ENCODE measurements at regions not wholly inside any gene's neighbourhood (a gene's known extent, or its start where the extent isn't known, plus 50 kb on each side); places are given as distances from the start of the nearest gene placed in this dataset.
A peak's percentile ranks its signal among the peaks of the same experiment; 100 is the strongest.

DNA sequence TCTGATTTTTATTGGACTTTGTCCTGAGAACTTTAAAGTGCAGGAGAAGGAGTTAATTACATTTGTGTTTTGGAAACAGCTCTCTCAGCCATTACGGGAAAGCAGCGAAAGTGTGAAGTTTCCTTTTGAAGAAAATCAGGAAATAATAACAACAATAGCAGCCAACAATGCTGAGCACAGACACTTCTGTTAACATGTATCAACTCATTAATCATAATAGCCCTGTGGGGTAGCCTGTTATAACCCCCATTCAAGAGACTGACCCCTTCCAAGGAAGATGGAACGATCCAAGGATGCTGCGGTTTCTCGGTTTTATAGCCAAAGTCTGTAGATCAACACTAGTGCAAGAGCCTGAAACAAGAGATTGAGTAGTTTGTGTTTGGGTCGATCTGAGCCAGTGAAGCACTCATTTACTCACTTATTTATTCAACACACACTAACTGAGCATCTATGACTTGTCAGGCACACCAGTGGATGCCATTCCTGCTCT is 195.5 kb downstream of the DRD1 start:
- H3K27ac Mint-ChIP-seq, result no peak overlapping the region
- no peak overlapping the region for H3K9ac ChIP-seq (ENCODE audit: extremely low read depth, low read length, poor library complexity, severe bottlenecking)
- no peak overlapping the region for H3K27ac ChIP-seq (ENCODE audit: low read depth, low read length)
- H3K9me3 ChIP-seq (ENCODE audit: control insufficient read depth, low read length), result no peaks in the 10 kb centered on the region
- no peak overlapping the region for H3K4me3 ChIP-seq (ENCODE audit: low read length)
- H3K27me3 ChIP-seq (ENCODE audit: control insufficient read depth, insufficient read depth, low read length, poor library complexity, severe bottlenecking), result no peaks in the 10 kb centered on the region
- no peaks in the 10 kb centered on the region for H3K4me1 ChIP-seq (ENCODE audit: control insufficient read depth, insufficient read depth, low read length)
- H3K9me3 Mint-ChIP-seq, result no peaks in the 10 kb centered on the region
- no peaks in the 10 kb centered on the region for H3K36me3 Mint-ChIP-seq (ENCODE audit: low read depth)
- TF ChIP-seq, protein P1, sequence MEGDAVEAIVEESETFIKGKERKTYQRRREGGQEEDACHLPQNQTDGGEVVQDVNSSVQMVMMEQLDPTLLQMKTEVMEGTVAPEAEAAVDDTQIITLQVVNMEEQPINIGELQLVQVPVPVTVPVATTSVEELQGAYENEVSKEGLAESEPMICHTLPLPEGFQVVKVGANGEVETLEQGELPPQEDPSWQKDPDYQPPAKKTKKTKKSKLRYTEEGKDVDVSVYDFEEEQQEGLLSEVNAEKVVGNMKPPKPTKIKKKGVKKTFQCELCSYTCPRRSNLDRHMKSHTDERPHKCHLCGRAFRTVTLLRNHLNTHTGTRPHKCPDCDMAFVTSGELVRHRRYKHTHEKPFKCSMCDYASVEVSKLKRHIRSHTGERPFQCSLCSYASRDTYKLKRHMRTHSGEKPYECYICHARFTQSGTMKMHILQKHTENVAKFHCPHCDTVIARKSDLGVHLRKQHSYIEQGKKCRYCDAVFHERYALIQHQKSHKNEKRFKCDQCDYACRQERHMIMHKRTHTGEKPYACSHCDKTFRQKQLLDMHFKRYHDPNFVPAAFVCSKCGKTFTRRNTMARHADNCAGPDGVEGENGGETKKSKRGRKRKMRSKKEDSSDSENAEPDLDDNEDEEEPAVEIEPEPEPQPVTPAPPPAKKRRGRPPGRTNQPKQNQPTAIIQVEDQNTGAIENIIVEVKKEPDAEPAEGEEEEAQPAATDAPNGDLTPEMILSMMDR (conservative IDR thresholded peaks at IDR 0.05), result no peak
- no peak for DNase-seq
- H3K27me3 Mint-ChIP-seq (ENCODE audit: insufficient read depth), result peaks cover 29% of the 10 kb centered on the region
- no peak overlapping the region for H3K4me3 Mint-ChIP-seq
- H3K4me1 Mint-ChIP-seq, result peaks cover 2% of the 10 kb centered on the region
- no peaks in the 10 kb centered on the region for H3K36me3 ChIP-seq (ENCODE audit: control insufficient read depth, insufficient read depth, low read length)
- WGBS, 2 experiments (ENCODE audit: insufficient coverage in 1 of 2, insufficient read length in 1 of 2), result 87% methylated on average over 6 of the region's 6 CpGs; no CpG with 5 or more reads in 1 of the 2 experiments

DNA sequence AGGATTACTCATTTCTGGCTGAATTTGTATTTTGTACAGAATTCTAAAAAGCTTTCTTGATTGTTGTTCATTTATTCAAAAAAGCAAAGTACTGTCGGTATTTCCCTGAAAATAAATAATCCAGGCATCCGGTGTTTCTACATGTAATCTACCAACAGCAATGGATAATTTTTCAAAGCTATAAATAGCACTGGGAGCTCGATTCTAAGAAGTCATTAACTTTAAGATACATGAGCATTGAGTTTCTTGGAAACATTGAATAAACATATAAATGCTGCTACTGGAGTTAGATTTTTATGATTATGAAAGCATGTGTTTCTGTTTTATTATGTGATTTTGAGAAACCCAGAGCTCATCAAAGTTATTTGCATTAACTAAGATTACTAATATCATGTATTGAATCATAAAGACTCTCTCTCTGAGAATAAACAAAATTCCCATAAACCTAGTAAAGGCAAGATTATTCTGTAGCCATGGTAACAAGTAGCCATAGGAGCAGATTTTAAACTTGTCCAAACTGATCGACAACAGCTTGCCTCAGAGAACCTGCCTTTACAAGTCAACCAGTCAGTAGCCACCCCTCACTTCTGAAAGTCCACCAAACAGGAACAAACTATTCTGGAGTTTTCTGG is 197.0 kb downstream of the DRD1 start:
- WGBS, 2 experiments (ENCODE audit: insufficient coverage in 1 of 2, insufficient read length in 1 of 2), result 97 to 100% methylated on average over 2 to 4 of the region's 4 CpGs
- no peaks in the 10 kb centered on the region for H3K4me1 ChIP-seq (ENCODE audit: control insufficient read depth, insufficient read depth, low read length)
- TF ChIP-seq, protein P1 (conservative IDR thresholded peaks at IDR 0.05), result no peak
- Mint-ChIP-seq H3K4me3 (no peak overlapping the region), H3K27me3 (ENCODE audit: insufficient read depth) (peaks cover 26% of the 10 kb centered on the region), H3K27ac (no peak overlapping the region), H3K36me3 (ENCODE audit: low read depth) (no peaks in the 10 kb centered on the region), H3K9me3 (no peaks in the 10 kb centered on the region), H3K4me1 (peaks cover 2% of the 10 kb centered on the region)
- DNase-seq, result no peak
- no peaks in the 10 kb centered on the region for H3K9me3 ChIP-seq (ENCODE audit: control insufficient read depth, low read length)
- no peak overlapping the region for H3K9ac ChIP-seq (ENCODE audit: extremely low read depth, low read length, poor library complexity, severe bottlenecking)
- H3K27ac ChIP-seq (ENCODE audit: low read depth, low read length), result no peak overlapping the region
- H3K36me3 ChIP-seq (ENCODE audit: control insufficient read depth, insufficient read depth, low read length), result no peaks in the 10 kb centered on the region
- no peaks in the 10 kb centered on the region for H3K27me3 ChIP-seq (ENCODE audit: control insufficient read depth, insufficient read depth, low read length, poor library complexity, severe bottlenecking)
- no peak overlapping the region for H3K4me3 ChIP-seq (ENCODE audit: low read length)

DNA sequence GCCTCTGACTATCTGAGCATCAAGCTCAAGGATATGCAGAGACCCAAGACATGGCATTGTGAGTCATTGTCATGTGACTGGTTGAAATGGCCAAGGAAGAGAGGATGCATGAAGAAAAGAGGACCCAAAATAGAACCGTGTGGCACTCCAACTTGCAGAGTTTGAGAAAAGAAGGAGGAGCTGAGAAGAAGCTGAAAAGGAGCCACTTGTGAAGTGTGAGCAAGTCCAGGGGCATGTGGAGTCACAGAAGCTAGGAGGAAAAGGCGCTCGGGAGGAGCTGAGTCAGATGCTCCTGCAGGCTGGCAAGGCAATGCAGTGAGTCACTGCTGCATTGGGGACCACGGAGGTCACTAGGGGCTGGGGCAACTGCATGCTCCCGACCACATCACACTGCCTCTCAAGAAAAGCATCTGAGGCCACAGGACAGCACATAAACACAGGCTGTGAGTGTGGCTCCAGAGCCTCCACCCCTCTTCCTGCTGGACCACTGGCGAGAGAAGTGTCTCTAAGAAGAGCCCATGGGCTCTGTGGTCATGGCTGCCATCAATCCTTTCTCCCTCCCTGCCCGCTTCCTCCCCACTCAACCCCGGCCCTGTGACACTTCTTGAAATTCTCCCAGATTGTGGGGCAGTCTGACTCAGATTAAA is 197.6 kb downstream of the DRD1 start:
- no peak overlapping the region for H3K9ac ChIP-seq (ENCODE audit: extremely low read depth, low read length, poor library complexity, severe bottlenecking)
- H3K36me3 Mint-ChIP-seq (ENCODE audit: low read depth), result no peaks in the 10 kb centered on the region
- DNase-seq, result peak; percentile 52
- H3K27ac Mint-ChIP-seq, result no peak overlapping the region
- no peak overlapping the region for H3K27ac ChIP-seq (ENCODE audit: low read depth, low read length)
- H3K9me3 ChIP-seq (ENCODE audit: control insufficient read depth, low read length), result no peaks in the 10 kb centered on the region
- TF ChIP-seq, protein P1 (conservative IDR thresholded peaks at IDR 0.05), result no peak
- H3K27me3 ChIP-seq (ENCODE audit: control insufficient read depth, insufficient read depth, low read length, poor library complexity, severe bottlenecking), result no peaks in the 10 kb centered on the region
- H3K4me1 ChIP-seq (ENCODE audit: control insufficient read depth, insufficient read depth, low read length), result no peaks in the 10 kb centered on the region
- H3K4me1 Mint-ChIP-seq, result peaks cover under 1% of the 10 kb centered on the region
- H3K9me3 Mint-ChIP-seq, result no peaks in the 10 kb centered on the region
- H3K4me3 Mint-ChIP-seq, result no peak overlapping the region
- H3K4me3 ChIP-seq (ENCODE audit: low read length), result no peak overlapping the region
- WGBS, 2 experiments (ENCODE audit: insufficient coverage in 1 of 2, insufficient read length in 1 of 2), result 61 to 79% methylated on average over 4 to 8 of the region's 8 CpGs
- H3K36me3 ChIP-seq (ENCODE audit: control insufficient read depth, insufficient read depth, low read length), result no peaks in the 10 kb centered on the region
- peaks cover 26% of the 10 kb centered on the region for H3K27me3 Mint-ChIP-seq (ENCODE audit: insufficient read depth)

Data from endodermal cell (in vitro differentiated cells).